Ascending aorta (tissue), 2 donors: ENCODE measurements at regions not wholly inside any gene's neighbourhood (a gene's known extent, or its start where the extent isn't known, plus 50 kb on each side); places are given as distances from the start of the nearest gene placed in this dataset.

ENCODE experiments used
- DNase-seq, 2 donors: peaks; one replicate each; pipeline ENCODE4 v3.0.0-alpha.2; 2019; ENCODE audit warnings: low spot score in 2 of 2
- H3K27ac ChIP-seq, 2 donors: fragments of 200-600 bp; sonication (generic); one replicate each; pipeline ENCODE4 v1.5.1; 2016 to 2017; ENCODE audit warnings: mild to moderate bottlenecking in 1 of 2
- H3K27me3 ChIP-seq: fragments of 200-600 bp; sonication (generic); one replicate; pipeline ENCODE4 v1.5.1; 2017
- H3K36me3 ChIP-seq, 2 donors: fragments of 200-600 bp; sonication (generic); one replicate each; pipeline ENCODE4 v1.5.1; 2016
- H3K4me1 ChIP-seq, 2 donors: fragments of 200-600 bp; sonication (generic); one replicate each; pipeline ENCODE4 v1.5.1; 2016 to 2017; ENCODE audit warnings: mild to moderate bottlenecking in 1 of 2
- H3K4me3 ChIP-seq, 2 donors: fragments of 200-600 bp; sonication (generic); one replicate each; pipeline ENCODE4 v1.5.1; 2016 to 2017; ENCODE audit warnings: mild to moderate bottlenecking in 1 of 2
- H3K9me3 ChIP-seq, 2 donors: fragments of 200-600 bp; sonication (generic); one replicate each; pipeline ENCODE4 v1.5.1; 2016
- intact Hi-C: fragments of 100-400 bp; cut with DNase I; formaldehyde crosslinking; loops from one replicate; pipeline ENCODE4 v1.15.1; 2023
- TF ChIP-seq, protein P1 (sequence below), 3 experiments: fragments of 200-600 bp in 2 of 3; fragments of 450-650 bp in 1 of 3; sonication (generic) in 2 of 3; IDR thresholded peaks; one replicate each; pipeline ENCODE4 v1.5.1; 2016 to 2019; ENCODE audit warnings: antibody characterized with exemption in 3 of 3, mild to moderate bottlenecking in 1 of 3, moderate library complexity in 1 of 3

DNA sequence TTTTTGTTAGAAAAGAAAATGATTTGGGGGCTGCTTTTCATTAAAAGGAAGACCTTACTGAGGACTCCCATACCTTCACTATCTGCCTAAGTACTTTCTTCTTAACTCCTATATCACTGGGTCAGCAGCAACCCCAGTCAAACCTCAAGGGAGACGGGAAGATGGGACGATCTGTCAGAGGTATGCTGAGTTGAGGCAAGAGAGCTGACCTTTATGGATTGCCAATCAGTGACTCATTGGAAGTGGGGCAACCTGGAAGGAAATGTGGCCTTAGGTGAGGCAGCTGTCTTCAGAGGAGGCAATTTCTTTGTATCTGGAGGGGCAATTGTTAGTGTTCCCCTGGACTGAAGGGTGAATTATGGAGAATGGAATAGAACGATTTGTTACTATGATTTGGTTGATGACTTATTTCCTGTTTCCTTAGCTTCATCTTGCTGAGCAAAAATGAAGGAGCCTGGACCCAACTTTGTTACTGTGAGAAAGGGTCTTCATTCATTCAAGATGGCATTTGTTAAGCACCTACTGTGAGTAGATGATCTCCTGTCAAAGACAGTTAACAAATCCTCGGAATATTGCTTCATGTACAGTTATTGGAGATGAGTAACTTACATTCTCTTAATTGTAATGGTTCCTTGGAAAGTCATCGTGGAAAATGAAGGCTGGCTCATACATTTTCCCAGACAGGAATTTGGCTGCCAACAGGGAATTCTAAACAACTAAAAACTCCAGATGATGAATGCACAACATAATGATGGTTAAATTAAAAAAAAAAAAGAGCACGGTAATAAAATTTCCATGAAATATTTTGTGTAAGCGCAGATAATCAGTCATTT is 134.7 kb upstream of the KCNJ15 start:
- intact Hi-C loops = no loop called here

DNA sequence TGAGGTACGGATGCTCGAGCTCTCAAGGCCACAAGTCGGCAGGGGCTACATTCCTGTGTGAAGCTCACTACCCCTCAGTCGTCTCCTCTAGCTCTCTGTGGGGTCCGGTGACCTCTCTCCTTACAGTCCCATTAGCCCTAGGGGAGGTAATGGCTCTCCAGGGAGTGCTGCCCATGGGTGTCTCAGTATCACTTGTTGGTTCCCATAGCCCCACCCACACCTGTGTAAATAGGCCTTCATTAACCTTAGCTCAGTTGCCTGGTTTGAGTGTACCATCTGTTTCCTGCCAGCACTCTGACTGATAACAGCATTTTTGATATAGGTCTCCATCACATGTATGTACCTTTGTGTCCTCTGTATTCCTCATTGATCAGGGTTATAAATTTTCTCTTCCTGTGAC is 133.2 kb upstream of the KCNJ15 start:
- H3K36me3 ChIP-seq = no peaks in the 10 kb centered on the region
- H3K27ac ChIP-seq = no peak overlapping the region
- intact Hi-C loops = no loop called here
- no peaks in the 10 kb centered on the region for H3K9me3 ChIP-seq
- TF ChIP-seq, protein P1, sequence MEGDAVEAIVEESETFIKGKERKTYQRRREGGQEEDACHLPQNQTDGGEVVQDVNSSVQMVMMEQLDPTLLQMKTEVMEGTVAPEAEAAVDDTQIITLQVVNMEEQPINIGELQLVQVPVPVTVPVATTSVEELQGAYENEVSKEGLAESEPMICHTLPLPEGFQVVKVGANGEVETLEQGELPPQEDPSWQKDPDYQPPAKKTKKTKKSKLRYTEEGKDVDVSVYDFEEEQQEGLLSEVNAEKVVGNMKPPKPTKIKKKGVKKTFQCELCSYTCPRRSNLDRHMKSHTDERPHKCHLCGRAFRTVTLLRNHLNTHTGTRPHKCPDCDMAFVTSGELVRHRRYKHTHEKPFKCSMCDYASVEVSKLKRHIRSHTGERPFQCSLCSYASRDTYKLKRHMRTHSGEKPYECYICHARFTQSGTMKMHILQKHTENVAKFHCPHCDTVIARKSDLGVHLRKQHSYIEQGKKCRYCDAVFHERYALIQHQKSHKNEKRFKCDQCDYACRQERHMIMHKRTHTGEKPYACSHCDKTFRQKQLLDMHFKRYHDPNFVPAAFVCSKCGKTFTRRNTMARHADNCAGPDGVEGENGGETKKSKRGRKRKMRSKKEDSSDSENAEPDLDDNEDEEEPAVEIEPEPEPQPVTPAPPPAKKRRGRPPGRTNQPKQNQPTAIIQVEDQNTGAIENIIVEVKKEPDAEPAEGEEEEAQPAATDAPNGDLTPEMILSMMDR (IDR thresholded peaks at IDR 0.05) = no peak
- H3K4me3 ChIP-seq = no peak overlapping the region
- H3K27me3 ChIP-seq = no peaks in the 10 kb centered on the region
- no peaks in the 10 kb centered on the region for H3K4me1 ChIP-seq
- no peak for DNase-seq

More for the DNA sequence above, 134.7 kb upstream of the KCNJ15 start:
- Histone ChIP-seq H3K9me3 (no peaks in the 10 kb centered on the region), H3K4me1 (no peaks in the 10 kb centered on the region), H3K27ac (no peak overlapping the region), H3K27me3 (no peaks in the 10 kb centered on the region), H3K36me3 (no peaks in the 10 kb centered on the region), H3K4me3 (no peak overlapping the region)
- TF ChIP-seq, protein P1 (IDR thresholded peaks at IDR 0.05) = no peak
- no peak for DNase-seq

DNA sequence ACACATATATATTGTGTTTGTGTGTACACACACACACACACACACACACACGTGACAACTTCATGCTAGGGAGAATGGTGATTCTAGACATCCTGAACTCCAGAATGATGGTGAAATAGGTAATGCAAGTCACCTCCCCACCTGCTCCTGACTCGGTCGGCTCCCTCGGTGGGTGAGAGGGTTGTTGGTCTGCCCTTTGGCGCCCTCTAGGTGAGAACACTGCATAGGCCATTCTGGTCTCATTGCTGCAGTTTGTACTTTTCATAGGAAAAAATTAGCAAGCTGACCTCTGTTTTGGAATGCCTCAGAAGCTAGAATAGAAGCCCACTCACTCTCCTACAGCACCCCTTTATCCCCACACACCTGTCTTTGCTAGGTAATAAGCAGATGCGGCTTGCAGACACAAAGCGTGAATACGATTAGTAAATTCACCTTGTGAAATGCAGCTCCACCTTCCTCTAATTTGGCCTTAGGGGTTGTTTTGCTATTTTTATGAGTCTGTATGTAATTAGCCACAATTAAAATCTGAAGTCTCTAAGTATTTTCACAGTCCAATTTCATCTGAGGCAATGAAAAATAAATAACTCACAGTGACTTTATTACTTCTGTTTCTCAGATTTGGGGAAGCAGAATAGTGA is 130.0 kb upstream of the KCNJ15 start:
- Histone ChIP-seq H3K4me3 (no peak overlapping the region), H3K9me3 (no peaks in the 10 kb centered on the region), H3K36me3 (no peaks in the 10 kb centered on the region), H3K27me3 (no peaks in the 10 kb centered on the region), H3K4me1 (no peaks in the 10 kb centered on the region), H3K27ac (no peak overlapping the region)
- peak in 1 of 2 donors; percentile 72 for DNase-seq
- intact Hi-C loops = loop anchor here (2.0 kb wide), 1 partner anchor 414 kb away; no protein-coding TSS in a partner anchor
- TF ChIP-seq, protein P1 (IDR thresholded peaks at IDR 0.05) = peak; percentile 56 to 70 (median 58)

DNA sequence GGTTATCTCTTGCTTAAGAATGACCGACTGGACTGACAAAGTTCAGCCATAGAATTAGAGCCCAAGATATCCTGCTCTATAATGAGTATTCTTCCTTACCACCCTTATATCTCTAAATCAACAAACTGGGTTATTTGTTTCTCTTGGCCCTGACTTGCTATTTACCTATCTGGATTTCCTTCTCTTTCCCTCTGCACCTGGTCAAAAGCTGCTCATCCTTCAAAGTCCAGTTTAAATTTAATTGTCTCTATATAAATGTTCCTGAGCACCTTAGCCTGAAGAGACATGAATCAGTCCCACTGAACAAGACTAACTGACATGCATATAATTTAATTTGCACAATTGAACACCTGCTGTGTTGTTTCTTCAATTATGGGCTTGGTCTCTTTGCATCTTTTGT is 127.1 kb upstream of the KCNJ15 start:
- no peaks in the 10 kb centered on the region for H3K27me3 ChIP-seq
- TF ChIP-seq, protein P1 (IDR thresholded peaks at IDR 0.05) = no peak
- DNase-seq = no peak
- H3K9me3 ChIP-seq = no peaks in the 10 kb centered on the region
- H3K27ac ChIP-seq = no peak overlapping the region
- intact Hi-C loops = no loop called here
- H3K36me3 ChIP-seq = no peaks in the 10 kb centered on the region
- no peaks in the 10 kb centered on the region for H3K4me1 ChIP-seq
- H3K4me3 ChIP-seq = no peak overlapping the region

DNA sequence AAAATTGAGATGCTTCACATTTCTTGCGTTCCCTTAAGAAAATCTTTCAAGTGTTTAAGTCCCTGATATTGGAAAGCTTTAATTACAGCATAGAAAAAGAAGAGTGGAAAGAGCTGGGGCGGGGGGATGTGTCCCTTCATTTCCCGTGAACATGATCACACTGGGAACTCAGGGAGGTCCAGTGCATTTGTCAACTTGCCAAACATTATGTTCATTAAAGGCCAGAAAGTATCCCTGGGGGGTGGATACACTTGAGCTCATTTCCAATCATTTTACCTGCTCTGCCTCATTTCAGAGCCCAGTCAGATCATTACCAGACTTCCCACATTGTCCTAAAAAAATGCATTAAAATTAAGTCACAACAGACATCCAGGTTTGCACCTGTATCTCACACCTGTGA is 123.6 kb upstream of the KCNJ15 start:
- Histone ChIP-seq H3K36me3 (no peaks in the 10 kb centered on the region), H3K4me3 (no peak overlapping the region), H3K27ac (no peak overlapping the region), H3K9me3 (no peaks in the 10 kb centered on the region), H3K4me1 (peaks cover 0 to 2% of the 10 kb centered on the region in 2 donors), H3K27me3 (no peaks in the 10 kb centered on the region)
- TF ChIP-seq, protein P1 (IDR thresholded peaks at IDR 0.05) = no peak
- no peak for DNase-seq
- intact Hi-C loops = no loop called here
